Forelimb muscle (tissue), 1 donor: ENCODE measurements at regions not wholly inside any gene's neighbourhood (a gene's known extent, or its start where the extent isn't known, plus 50 kb on each side); places are given as distances from the start of the nearest gene placed in this dataset.

Source experiments
- DNase-seq: peaks from one replicate; pipeline ENCODE4 v3.0.0-alpha.2; 2013; ENCODE audit warnings: low read depth

GRCh38 chr7:113710310-113711096, 208.3 kb downstream of the PPP1R3A start:
- peak; percentile 52 for DNase-seq

- no peak for DNase-seq
Observed at GRCh38 chr7:113705439-113705838, 213.4 kb downstream of the PPP1R3A start.

GRCh38 chr7:113698556-113699220, 220.1 kb downstream of the PPP1R3A start:
- DNase-seq, result peak; percentile 32

GRCh38 chr7:113694149-113694548, 224.7 kb downstream of the PPP1R3A start:
- DNase-seq, result no peak

GRCh38 chr7:113684165-113684564, 234.6 kb downstream of the PPP1R3A start:
- DNase-seq, result no peak

GRCh38 chr7:113677811-113678210, 241.0 kb downstream of the PPP1R3A start:
- no peak for DNase-seq

GRCh38 chr7:113664867-113665266, 253.9 kb downstream of the PPP1R3A start:
- no peak for DNase-seq

GRCh38 chr7:113659416-113659815, 259.4 kb downstream of the PPP1R3A start:
- no peak for DNase-seq

- no peak for DNase-seq
Observed at GRCh38 chr7:113657603-113658002, 261.2 kb downstream of the PPP1R3A start.

- DNase-seq, result no peak
Observed at GRCh38 chr7:113652501-113652900, 266.3 kb downstream of the PPP1R3A start.

- DNase-seq, result no peak
Observed at GRCh38 chr7:113649556-113649955, 269.3 kb downstream of the PPP1R3A start.

- DNase-seq, result no peak
Observed at GRCh38 chr7:113639221-113639620, 279.6 kb downstream of the PPP1R3A start.

GRCh38 chr7:113636727-113637421, 281.9 kb downstream of the PPP1R3A start:
- no peak for DNase-seq

GRCh38 chr7:113635492-113635891, 283.3 kb downstream of the PPP1R3A start:
- no peak for DNase-seq

- no peak for DNase-seq
Observed at GRCh38 chr7:113633073-113633472, 285.7 kb downstream of the PPP1R3A start.

- DNase-seq, result no peak
Observed at GRCh38 chr7:113628948-113629847, 289.6 kb downstream of the PPP1R3A start.

GRCh38 chr7:113625494-113626102, 293.2 kb downstream of the PPP1R3A start:
- DNase-seq, result no peak

- DNase-seq, result no peak
Observed at GRCh38 chr7:113622796-113623195, 296.0 kb downstream of the PPP1R3A start.

- DNase-seq, result no peak
Observed at GRCh38 chr7:113610572-113610971, 308.2 kb downstream of the PPP1R3A start.

GRCh38 chr7:113608782-113609181, 310.0 kb downstream of the PPP1R3A start:
- DNase-seq, result no peak

- DNase-seq, result no peak
Observed at GRCh38 chr7:113606325-113606724, 312.5 kb downstream of the PPP1R3A start.
